Neural cell (in vitro differentiated cells): ENCODE measurements at regions not wholly inside any gene's neighbourhood (a gene's known extent, or its start where the extent isn't known, plus 50 kb on each side); places are given as distances from the start of the nearest gene placed in this dataset.

Experiments used
- H2AFZ ChIP-seq: fragments of 200-600, 300-800 bp; sonication (generic), shearing (Covaris generic); 2 replicates; pipeline ENCODE4 v1.6.0; 2014; ENCODE audit warnings: low read depth, mild to moderate bottlenecking, antibody characterized with exemption, low read length, moderate library complexity
- H3F3A ChIP-seq: fragments of 200-600 bp; shearing (Covaris generic); 2 replicates; pipeline ENCODE4 v1.6.1; 2016; ENCODE audit warnings: mild to moderate bottlenecking, moderate library complexity, mixed read lengths, antibody characterized with exemption, low read length; ENCODE audit not compliant: insufficient read depth, poor library complexity, severe bottlenecking
- H3K27ac ChIP-seq: fragments of 200-600, 300-800 bp; sonication (generic), shearing (Covaris generic); 2 replicates; pipeline ENCODE4 v1.5.1; 2014; ENCODE audit warnings: mild to moderate bottlenecking, low read length, moderate library complexity
- H3K27me3 ChIP-seq: fragments of 300-800, 200-600 bp; sonication (generic), shearing (Covaris generic); 2 replicates; pipeline ENCODE4 v1.6.0; 2014; ENCODE audit warnings: mild to moderate bottlenecking, low read depth, low read length, moderate library complexity; ENCODE audit not compliant: insufficient read depth
- H3K36me3 ChIP-seq: fragments of 300-800, 200-600 bp; sonication (generic), shearing (Covaris generic); 2 replicates; pipeline ENCODE4 v1.5.1; 2014; ENCODE audit warnings: mild to moderate bottlenecking, antibody characterized with exemption, low read length, moderate library complexity; ENCODE audit not compliant: insufficient read depth
- H3K4me2 ChIP-seq: fragments of 300-800, 200-600 bp; sonication (generic), shearing (Covaris generic); 2 replicates; pipeline ENCODE4 v1.6.0; 2014; ENCODE audit warnings: mild to moderate bottlenecking, low read length
- H3K4me3 ChIP-seq: fragments of 300-800, 200-600 bp; sonication (generic), shearing (Covaris generic); 2 replicates; pipeline ENCODE4 v1.5.1; 2014; ENCODE audit warnings: mild to moderate bottlenecking, low read length, moderate library complexity
- H3K79me2 ChIP-seq: fragments of 200-600 bp; shearing (Covaris generic); replicated peaks from 2 replicates; pipeline ENCODE4 v1.6.0; 2014; ENCODE audit warnings: mild to moderate bottlenecking, low read length, moderate library complexity; ENCODE audit not compliant: insufficient read depth
- H3K9ac ChIP-seq: fragments of 300-800, 200-600 bp; sonication (generic), shearing (Covaris generic); 2 replicates; pipeline ENCODE4 v1.6.1; 2016; ENCODE audit warnings: mild to moderate bottlenecking, low read length, mixed read lengths
- H3K9me2 ChIP-seq: fragments of 200-600 bp; shearing (Covaris generic); 2 replicates; pipeline ENCODE4 v1.6.1; 2016; ENCODE audit warnings: mild to moderate bottlenecking, low read length, mixed read lengths; ENCODE audit not compliant: insufficient read depth
- H3K9me3 ChIP-seq: fragments of 200-600, 300-800 bp; sonication (generic), shearing (Covaris generic); 2 replicates; pipeline ENCODE4 v1.6.1; 2016; ENCODE audit warnings: mild to moderate bottlenecking, mixed run types, low read length, moderate library complexity, mixed read lengths
- H4K20me1 ChIP-seq: fragments of 200-600 bp; shearing (Covaris generic); 2 replicates; pipeline ENCODE4 v1.6.1; 2016; ENCODE audit warnings: mild to moderate bottlenecking, mixed run types; ENCODE audit not compliant: insufficient read depth
- EZH2 ChIP-seq: fragments of 200-600, 300-800 bp; shearing (Covaris generic), sonication (generic); IDR thresholded peaks from 2 replicates; pipeline ENCODE4 v1.6.1; 2014; ENCODE audit warnings: antibody characterized with exemption, low read length, borderline replicate concordance, mild to moderate bottlenecking; ENCODE audit not compliant: insufficient read depth, poor library complexity, severe bottlenecking
- MXI1 ChIP-seq: fragments of 450-650 bp; conservative IDR thresholded peaks from 2 replicates; pipeline ENCODE4 v1.6.1; 2014; ENCODE audit warnings: antibody characterized with exemption, mild to moderate bottlenecking; ENCODE audit not compliant: poor library complexity, severe bottlenecking
- SMC3 ChIP-seq: fragments of 450-650 bp; conservative IDR thresholded peaks from 2 replicates; pipeline ENCODE4 v1.6.1; 2014; ENCODE audit warnings: antibody characterized with exemption, mild to moderate bottlenecking, moderate library complexity; ENCODE audit not compliant: poor library complexity
- TF ChIP-seq, protein P1 (sequence below): IDR thresholded peaks from 2 replicates; pipeline ENCODE4 v1.6.1; 2012; ENCODE audit warnings: borderline replicate concordance
- TF ChIP-seq, protein P2 (sequence below): fragments of 450-650 bp; IDR thresholded peaks from 2 replicates; pipeline ENCODE4 v1.5.1; 2014; ENCODE audit warnings: antibody characterized with exemption, mild to moderate bottlenecking, moderate library complexity; ENCODE audit not compliant: poor library complexity, severe bottlenecking

DNA sequence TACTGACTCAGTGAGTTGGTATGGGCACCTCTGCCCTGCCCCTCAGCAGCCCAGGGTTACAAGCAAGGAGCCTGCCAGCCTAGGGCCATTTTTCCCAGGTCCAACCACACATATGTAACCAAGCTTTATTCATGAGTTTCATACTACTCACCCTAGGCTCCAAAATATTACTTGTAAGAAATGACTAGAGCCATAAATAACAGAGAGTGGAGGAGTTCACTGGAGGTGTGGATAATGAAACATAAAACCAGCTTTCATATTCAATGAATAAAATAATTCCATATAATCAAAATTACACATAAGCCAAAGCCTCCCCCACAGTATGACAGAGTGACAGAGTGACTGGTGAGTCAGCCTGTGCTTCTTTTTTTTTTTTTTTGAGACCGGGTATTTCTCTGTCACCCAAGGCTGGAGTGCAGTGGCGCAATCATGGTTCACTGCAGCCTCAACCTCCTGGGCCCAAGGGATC, 229.8 kb upstream of the SASH1 start:
- Histone ChIP-seq H3K9ac (no peak overlapping the region), H3K79me2 (no peaks in the 10 kb centered on the region), H3K36me3 (no peaks in the 10 kb centered on the region), H3K27me3 (no peaks in the 10 kb centered on the region), H4K20me1 (no peaks in the 10 kb centered on the region), H3F3A (no peaks in the 10 kb centered on the region), H3K27ac (no peak overlapping the region), H3K9me3 (no peaks in the 10 kb centered on the region), H3K4me2 (no peak overlapping the region), H3K9me2 (no peaks in the 10 kb centered on the region), H2AFZ (no peak overlapping the region), H3K4me3 (no peak overlapping the region)
- TF ChIP-seq, protein P1, sequence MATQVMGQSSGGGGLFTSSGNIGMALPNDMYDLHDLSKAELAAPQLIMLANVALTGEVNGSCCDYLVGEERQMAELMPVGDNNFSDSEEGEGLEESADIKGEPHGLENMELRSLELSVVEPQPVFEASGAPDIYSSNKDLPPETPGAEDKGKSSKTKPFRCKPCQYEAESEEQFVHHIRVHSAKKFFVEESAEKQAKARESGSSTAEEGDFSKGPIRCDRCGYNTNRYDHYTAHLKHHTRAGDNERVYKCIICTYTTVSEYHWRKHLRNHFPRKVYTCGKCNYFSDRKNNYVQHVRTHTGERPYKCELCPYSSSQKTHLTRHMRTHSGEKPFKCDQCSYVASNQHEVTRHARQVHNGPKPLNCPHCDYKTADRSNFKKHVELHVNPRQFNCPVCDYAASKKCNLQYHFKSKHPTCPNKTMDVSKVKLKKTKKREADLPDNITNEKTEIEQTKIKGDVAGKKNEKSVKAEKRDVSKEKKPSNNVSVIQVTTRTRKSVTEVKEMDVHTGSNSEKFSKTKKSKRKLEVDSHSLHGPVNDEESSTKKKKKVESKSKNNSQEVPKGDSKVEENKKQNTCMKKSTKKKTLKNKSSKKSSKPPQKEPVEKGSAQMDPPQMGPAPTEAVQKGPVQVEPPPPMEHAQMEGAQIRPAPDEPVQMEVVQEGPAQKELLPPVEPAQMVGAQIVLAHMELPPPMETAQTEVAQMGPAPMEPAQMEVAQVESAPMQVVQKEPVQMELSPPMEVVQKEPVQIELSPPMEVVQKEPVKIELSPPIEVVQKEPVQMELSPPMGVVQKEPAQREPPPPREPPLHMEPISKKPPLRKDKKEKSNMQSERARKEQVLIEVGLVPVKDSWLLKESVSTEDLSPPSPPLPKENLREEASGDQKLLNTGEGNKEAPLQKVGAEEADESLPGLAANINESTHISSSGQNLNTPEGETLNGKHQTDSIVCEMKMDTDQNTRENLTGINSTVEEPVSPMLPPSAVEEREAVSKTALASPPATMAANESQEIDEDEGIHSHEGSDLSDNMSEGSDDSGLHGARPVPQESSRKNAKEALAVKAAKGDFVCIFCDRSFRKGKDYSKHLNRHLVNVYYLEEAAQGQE = no peak
- TF ChIP-seq MXI1 = no peak
- no peak for TF ChIP-seq SMC3
- TF ChIP-seq, protein P2, sequence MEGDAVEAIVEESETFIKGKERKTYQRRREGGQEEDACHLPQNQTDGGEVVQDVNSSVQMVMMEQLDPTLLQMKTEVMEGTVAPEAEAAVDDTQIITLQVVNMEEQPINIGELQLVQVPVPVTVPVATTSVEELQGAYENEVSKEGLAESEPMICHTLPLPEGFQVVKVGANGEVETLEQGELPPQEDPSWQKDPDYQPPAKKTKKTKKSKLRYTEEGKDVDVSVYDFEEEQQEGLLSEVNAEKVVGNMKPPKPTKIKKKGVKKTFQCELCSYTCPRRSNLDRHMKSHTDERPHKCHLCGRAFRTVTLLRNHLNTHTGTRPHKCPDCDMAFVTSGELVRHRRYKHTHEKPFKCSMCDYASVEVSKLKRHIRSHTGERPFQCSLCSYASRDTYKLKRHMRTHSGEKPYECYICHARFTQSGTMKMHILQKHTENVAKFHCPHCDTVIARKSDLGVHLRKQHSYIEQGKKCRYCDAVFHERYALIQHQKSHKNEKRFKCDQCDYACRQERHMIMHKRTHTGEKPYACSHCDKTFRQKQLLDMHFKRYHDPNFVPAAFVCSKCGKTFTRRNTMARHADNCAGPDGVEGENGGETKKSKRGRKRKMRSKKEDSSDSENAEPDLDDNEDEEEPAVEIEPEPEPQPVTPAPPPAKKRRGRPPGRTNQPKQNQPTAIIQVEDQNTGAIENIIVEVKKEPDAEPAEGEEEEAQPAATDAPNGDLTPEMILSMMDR = no peak
- TF ChIP-seq EZH2 = no peak

DNA sequence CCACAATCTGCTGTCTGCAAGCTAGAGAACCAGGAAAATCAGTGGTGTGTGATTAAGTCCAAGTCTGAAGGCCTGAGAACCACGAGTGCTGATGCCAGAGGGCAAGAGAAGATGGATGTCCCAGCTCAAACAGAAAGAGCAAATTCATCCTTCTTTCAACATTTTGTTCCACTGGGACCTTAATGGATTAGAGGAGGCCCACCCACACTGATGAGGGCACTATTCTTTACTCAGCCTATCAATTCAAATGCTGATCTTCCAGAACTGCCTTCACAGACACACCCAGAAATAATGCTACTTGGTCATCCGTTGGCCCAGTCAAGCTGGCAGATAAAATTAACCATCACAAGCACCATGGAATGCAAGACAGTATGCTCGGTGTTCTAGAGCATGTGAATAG, 226.6 kb upstream of the SASH1 start:
- H3K27ac ChIP-seq = no peak overlapping the region
- H3K9me3 ChIP-seq = no peaks in the 10 kb centered on the region
- TF ChIP-seq, protein P1 = no peak
- TF ChIP-seq MXI1 = no peak
- no peaks in the 10 kb centered on the region for H4K20me1 ChIP-seq
- no peaks in the 10 kb centered on the region for H3F3A ChIP-seq
- no peak overlapping the region for H3K4me2 ChIP-seq
- H3K9ac ChIP-seq = no peak overlapping the region
- no peaks in the 10 kb centered on the region for H3K79me2 ChIP-seq
- no peaks in the 10 kb centered on the region for H3K9me2 ChIP-seq
- no peaks in the 10 kb centered on the region for H3K27me3 ChIP-seq
- H3K4me3 ChIP-seq = no peak overlapping the region
- H2AFZ ChIP-seq = no peak overlapping the region
- no peaks in the 10 kb centered on the region for H3K36me3 ChIP-seq
